PFSK-1 (cell line): ENCODE measurements at regions not wholly inside any gene's neighbourhood (a gene's known extent, or its start where the extent isn't known, plus 50 kb on each side); places are given as distances from the start of the nearest gene placed in this dataset.
A peak's percentile ranks its signal among the peaks of the same experiment; 100 is the strongest.

Experiments
- FOXP2 ChIP-seq: optimal IDR thresholded peaks from 2 replicates; pipeline ENCODE3; 2011; ENCODE audit warnings: borderline replicate concordance, control low read depth, inconsistent platforms; ENCODE audit not compliant: insufficient read depth; ENCODE audit errors: extremely low read length, extremely low read depth
- POLR2AphosphoS5 ChIP-seq: IDR thresholded peaks from 2 replicates; pipeline ENCODE4 v1.6.1; 2012; ENCODE audit warnings: low read depth, mild to moderate bottlenecking, control low read depth, low read length, moderate library complexity
- SIN3A ChIP-seq: IDR thresholded peaks from 2 replicates; pipeline ENCODE4 v1.6.1; 2012; ENCODE audit warnings: mild to moderate bottlenecking, low read length, moderate library complexity, borderline replicate concordance; ENCODE audit not compliant: insufficient read depth
- TAF1 ChIP-seq: IDR thresholded peaks from 2 replicates; pipeline ENCODE4 v1.6.1; 2012; ENCODE audit warnings: low read length, control low read depth, borderline replicate concordance; ENCODE audit not compliant: insufficient read depth
- TF ChIP-seq, protein P1 (sequence below), 2 experiments: IDR thresholded peaks; 2 replicates each; pipeline versions ENCODE4 v1.6.1 to v1.8.0; 2011 to 2012; ENCODE audit warnings: low read depth in 2 of 2, low read length in 2 of 2, control low read depth in 1 of 2, inconsistent platforms in 1 of 2, mild to moderate bottlenecking in 1 of 2, moderate library complexity in 1 of 2; ENCODE audit not compliant: insufficient read depth in 1 of 2

DNA sequence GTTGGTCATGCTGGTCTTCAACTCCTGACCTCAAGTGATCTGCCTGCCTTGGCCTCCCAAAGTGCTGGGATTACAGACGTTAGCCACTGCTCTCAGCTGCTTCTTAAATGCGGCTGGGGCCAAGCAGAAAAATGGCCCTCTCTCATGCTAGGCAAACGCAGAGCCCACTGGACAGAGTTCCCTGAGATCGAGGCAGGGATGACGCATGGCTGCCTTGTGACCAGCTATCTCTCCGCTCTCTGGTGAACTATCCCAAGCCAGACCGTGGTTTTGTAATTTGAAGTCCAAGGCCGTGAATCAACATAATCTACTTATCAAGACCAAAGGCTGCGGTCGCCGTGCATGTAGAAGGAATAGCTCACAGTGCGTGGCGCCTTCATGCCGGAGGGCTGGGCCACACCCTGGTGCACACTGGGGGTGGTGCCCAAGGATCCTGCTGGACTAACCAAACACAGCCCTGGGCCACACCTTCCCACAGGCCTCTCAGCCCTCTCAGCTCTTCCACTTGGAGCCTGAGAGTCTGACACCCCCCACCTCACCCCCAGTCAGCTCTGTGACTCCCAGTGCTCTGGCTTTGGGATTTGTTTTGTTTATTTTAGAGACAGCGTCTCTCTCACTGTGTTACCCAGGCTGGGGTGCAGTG, 88.1 kb upstream of the CUX1 start:
- TF ChIP-seq FOXP2, result no peak
- TF ChIP-seq TAF1, result no peak
- TF ChIP-seq SIN3A, result no peak
- TF ChIP-seq, protein P1, sequence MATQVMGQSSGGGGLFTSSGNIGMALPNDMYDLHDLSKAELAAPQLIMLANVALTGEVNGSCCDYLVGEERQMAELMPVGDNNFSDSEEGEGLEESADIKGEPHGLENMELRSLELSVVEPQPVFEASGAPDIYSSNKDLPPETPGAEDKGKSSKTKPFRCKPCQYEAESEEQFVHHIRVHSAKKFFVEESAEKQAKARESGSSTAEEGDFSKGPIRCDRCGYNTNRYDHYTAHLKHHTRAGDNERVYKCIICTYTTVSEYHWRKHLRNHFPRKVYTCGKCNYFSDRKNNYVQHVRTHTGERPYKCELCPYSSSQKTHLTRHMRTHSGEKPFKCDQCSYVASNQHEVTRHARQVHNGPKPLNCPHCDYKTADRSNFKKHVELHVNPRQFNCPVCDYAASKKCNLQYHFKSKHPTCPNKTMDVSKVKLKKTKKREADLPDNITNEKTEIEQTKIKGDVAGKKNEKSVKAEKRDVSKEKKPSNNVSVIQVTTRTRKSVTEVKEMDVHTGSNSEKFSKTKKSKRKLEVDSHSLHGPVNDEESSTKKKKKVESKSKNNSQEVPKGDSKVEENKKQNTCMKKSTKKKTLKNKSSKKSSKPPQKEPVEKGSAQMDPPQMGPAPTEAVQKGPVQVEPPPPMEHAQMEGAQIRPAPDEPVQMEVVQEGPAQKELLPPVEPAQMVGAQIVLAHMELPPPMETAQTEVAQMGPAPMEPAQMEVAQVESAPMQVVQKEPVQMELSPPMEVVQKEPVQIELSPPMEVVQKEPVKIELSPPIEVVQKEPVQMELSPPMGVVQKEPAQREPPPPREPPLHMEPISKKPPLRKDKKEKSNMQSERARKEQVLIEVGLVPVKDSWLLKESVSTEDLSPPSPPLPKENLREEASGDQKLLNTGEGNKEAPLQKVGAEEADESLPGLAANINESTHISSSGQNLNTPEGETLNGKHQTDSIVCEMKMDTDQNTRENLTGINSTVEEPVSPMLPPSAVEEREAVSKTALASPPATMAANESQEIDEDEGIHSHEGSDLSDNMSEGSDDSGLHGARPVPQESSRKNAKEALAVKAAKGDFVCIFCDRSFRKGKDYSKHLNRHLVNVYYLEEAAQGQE (IDR thresholded peaks at IDR 0.05; ENCODE audit: insufficient read depth in 1 of 2, low read depth in 2 of 2, low read length in 2 of 2), result no peak

DNA sequence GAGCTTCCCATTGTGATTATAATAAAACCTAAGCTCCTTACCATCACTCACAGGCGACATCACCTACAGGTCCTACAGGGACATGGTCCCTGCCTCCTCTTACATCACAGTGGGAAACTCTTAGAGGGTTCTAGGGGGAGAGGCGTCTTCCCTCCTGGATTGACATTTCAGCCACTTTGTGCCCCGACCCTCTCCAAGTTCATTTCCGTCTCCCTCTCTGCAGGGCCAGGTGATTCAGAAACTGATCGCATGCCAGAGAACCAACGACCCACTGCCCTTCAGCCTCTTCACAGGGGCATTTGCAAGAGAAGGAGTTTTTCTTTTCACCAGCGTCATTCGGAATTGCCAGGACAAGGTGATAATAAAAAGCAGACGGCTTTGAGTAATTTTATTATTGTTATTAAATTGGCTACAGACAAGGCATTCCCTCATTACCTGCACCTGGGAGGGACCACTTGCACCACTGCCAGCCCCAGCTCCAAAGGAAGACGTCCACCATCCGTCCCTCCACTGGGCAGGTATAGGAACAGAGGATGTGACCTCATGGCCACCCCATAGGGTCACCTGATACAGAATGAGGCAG, 85.8 kb upstream of the CUX1 start:
- TF ChIP-seq TAF1, result no peak
- no peak for TF ChIP-seq FOXP2
- no peak for TF ChIP-seq POLR2AphosphoS5
- TF ChIP-seq, protein P1 (IDR thresholded peaks at IDR 0.05; ENCODE audit: insufficient read depth in 1 of 2, low read depth in 2 of 2, low read length in 2 of 2), result no peak
- TF ChIP-seq SIN3A, result no peak

GRCh38 chr7:101733713-101734475, 83.5 kb upstream of the CUX1 start:
- no peak for TF ChIP-seq POLR2AphosphoS5

DNA sequence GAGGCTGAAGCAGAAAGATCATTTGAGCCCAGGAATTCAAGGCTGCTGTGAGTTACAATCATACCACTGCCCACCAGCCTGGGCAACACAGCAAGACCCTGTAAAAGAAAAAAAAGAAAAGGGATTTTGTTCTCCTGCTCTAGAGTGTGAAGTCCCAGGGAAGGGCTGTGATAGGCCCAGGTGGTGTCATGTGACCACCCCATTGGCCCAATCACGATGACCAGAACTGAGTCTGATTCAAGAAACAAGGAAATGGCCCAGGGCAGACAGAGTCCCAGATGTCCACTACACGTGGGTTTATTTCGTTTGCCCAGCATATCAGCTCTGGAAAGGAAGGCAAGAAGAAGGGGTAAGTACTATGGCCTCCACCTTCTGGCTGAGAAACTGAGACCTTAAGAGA, 81.3 kb upstream of the CUX1 start:
- no peak for TF ChIP-seq SIN3A
- TF ChIP-seq, protein P1 (IDR thresholded peaks at IDR 0.05; ENCODE audit: insufficient read depth in 1 of 2, low read depth in 2 of 2, low read length in 2 of 2), result no peak
- TF ChIP-seq FOXP2, result no peak
- TF ChIP-seq TAF1, result no peak
- no peak for TF ChIP-seq POLR2AphosphoS5

DNA sequence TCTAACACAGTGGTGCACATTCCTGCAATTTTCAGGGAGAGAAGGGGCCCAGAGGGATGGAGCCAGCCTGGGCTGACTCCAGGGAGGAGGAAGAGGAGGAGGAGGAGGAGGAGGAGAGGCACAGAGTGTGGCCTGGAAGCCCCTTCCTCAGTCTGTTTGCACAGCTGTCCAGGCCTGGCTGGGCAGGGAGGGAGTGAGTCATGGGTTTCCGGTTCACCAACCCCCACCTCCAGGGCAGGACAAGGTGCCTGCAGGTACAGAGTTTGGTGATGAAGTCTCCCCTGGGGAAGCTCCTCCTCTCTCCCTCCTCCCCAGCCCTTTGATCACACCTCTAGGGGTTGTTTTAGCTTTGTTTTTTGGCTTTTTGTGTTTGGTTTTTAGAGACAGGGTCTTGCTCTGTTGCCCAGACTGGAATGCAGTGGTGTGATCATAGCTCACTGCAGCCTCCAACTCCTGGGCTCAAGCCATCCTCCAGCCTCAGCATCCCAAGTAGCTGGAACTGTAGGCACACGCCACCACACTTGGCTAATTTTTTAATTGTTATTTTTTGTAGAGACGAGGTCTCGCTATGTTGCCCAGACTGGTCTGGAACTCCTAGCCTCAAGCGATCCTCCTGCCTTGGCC, 77.5 kb upstream of the CUX1 start:
- TF ChIP-seq TAF1, result no peak
- TF ChIP-seq, protein P1 (IDR thresholded peaks at IDR 0.05; ENCODE audit: insufficient read depth in 1 of 2, low read depth in 2 of 2, low read length in 2 of 2), result 0 out of 4 replicates have a peak, but pooled peaks of 1 of the 2 experiments have one; percentile 9
